Endothelial cell of umbilical vein (primary cell): ENCODE measurements at regions not wholly inside any gene's neighbourhood (a gene's known extent, or its start where the extent isn't known, plus 50 kb on each side); places are given as distances from the start of the nearest gene placed in this dataset.

Experiments
- BruUV-seq: library from RNA; stranded (reverse); fragments of 400-500 nt; replicated peaks from 2 replicates; lab custom pipeline; 2021; lab: Mats Ljungman, UMichigan
- CTCF ChIA-PET: fragments of 300-600, 350-600 bp; sonication (Branson Sonifier 250); formaldehyde crosslinking; loops from one replicate; lab custom pipeline; 2021; ENCODE audit warnings: antibody characterized with exemption, inconsistent platforms; lab: Charles Lee
- POLR2A ChIA-PET: fragments of 300-600, 350-600 bp; sonication (Branson Sonifier 250); formaldehyde crosslinking; loops from one replicate; lab custom pipeline; 2021; ENCODE audit warnings: antibody characterized with exemption, inconsistent platforms; lab: Charles Lee
- DNase-seq: peaks from one replicate; pipeline ENCODE4 v3.0.0-alpha.2; 2011; ENCODE audit warnings: low read depth, low spot score
- FAIRE-seq: peaks from 2 replicates; lab custom pipeline; 2011; peaks lifted over from hg19 to GRCh38; lab: Jason Lieb, UNC
- H2AFZ ChIP-seq: 2 replicates; pipeline ENCODE4 v1.6.0; 2012; ENCODE audit warnings: low read depth, low read length, control low read depth, inconsistent platforms
- H3K27ac ChIP-seq: 2 replicates; pipeline ENCODE4 v1.5.1; 2011; ENCODE audit warnings: low read depth, mild to moderate bottlenecking, control low read depth, low read length, moderate library complexity; ENCODE audit not compliant: insufficient read depth
- H3K27me3 ChIP-seq, 2 experiments: 2 replicates each; pipeline versions ENCODE4 v1.6.0 to v1.6.1; 2011; ENCODE audit warnings: low read length in 2 of 2, mixed read lengths in 1 of 2; ENCODE audit not compliant: control insufficient read depth in 2 of 2, insufficient read depth in 2 of 2
- H3K36me3 ChIP-seq, 2 experiments: 2 replicates in 1 of 2; 3 replicates in 1 of 2; pipeline ENCODE4 v1.5.1; 2011; ENCODE audit warnings: low read length in 2 of 2, mild to moderate bottlenecking in 1 of 2, moderate library complexity in 1 of 2; ENCODE audit not compliant: control insufficient read depth in 2 of 2, insufficient read depth in 2 of 2; ENCODE audit errors: extremely low read depth in 1 of 2
- H3K4me1 ChIP-seq: 3 replicates; pipeline ENCODE4 v1.5.1; 2011; ENCODE audit warnings: mild to moderate bottlenecking, low read length; ENCODE audit not compliant: control insufficient read depth, insufficient read depth; ENCODE audit errors: extremely low read depth
- H3K4me2 ChIP-seq: 2 replicates; pipeline ENCODE4 v1.6.1; 2011; ENCODE audit warnings: low read length, control low read depth, mixed read lengths; ENCODE audit not compliant: insufficient read depth
- H3K4me3 ChIP-seq, 3 experiments: fragments of 200-600 bp in 1 of 3; sonication (generic), shearing (Covaris generic) in 1 of 3; replicated peaks in 1 of 3; 2 replicates each; pipeline ENCODE4 v1.5.1; 2011 to 2016; ENCODE audit warnings: control low read depth in 3 of 3, low read length in 3 of 3, mild to moderate bottlenecking in 2 of 3, inconsistent platforms in 1 of 3, low read depth in 1 of 3, moderate library complexity in 1 of 3; ENCODE audit not compliant: insufficient read depth in 1 of 3
- H3K79me2 ChIP-seq: 2 replicates; pipeline ENCODE4 v1.6.0; 2012; ENCODE audit warnings: low read length, inconsistent platforms; ENCODE audit not compliant: control insufficient read depth, insufficient read depth
- H3K9ac ChIP-seq: replicated peaks from 2 replicates; pipeline ENCODE3; 2011; ENCODE audit warnings: low read length, control low read depth; ENCODE audit not compliant: insufficient read depth; ENCODE audit errors: extremely low read depth
- H3K9me1 ChIP-seq: replicated peaks from 3 replicates; pipeline ENCODE4 v1.6.0; 2011; ENCODE audit warnings: mild to moderate bottlenecking, low read length; ENCODE audit not compliant: control insufficient read depth, insufficient read depth; ENCODE audit errors: extremely low read depth
- H3K9me3 ChIP-seq: replicated peaks from 2 replicates; pipeline ENCODE4 v1.5.1; 2012; ENCODE audit warnings: low read length, inconsistent platforms; ENCODE audit not compliant: control insufficient read depth, insufficient read depth
- H4K20me1 ChIP-seq: replicated peaks from 2 replicates; pipeline ENCODE3; 2011; ENCODE audit warnings: mild to moderate bottlenecking, low read length; ENCODE audit not compliant: control insufficient read depth, insufficient read depth; ENCODE audit errors: extremely low read depth
- EZH2 ChIP-seq: IDR thresholded peaks from 2 replicates; pipeline ENCODE4 v1.6.1; 2012; ENCODE audit warnings: borderline replicate concordance, low read depth, mild to moderate bottlenecking, moderate library complexity, low read length, inconsistent platforms; ENCODE audit not compliant: severe bottlenecking
- FOS ChIP-seq: IDR thresholded peaks from 2 replicates; pipeline ENCODE4 v1.6.1; 2011; ENCODE audit warnings: mild to moderate bottlenecking, low read length, moderate library complexity, borderline replicate concordance; ENCODE audit not compliant: insufficient read depth
- GATA2 ChIP-seq: IDR thresholded peaks from 2 replicates; pipeline ENCODE4 v1.7.0; 2011; ENCODE audit warnings: low read depth, mild to moderate bottlenecking, moderate library complexity, mixed read lengths, low read length; ENCODE audit not compliant: insufficient read length, insufficient read depth
- JUN ChIP-seq: IDR thresholded peaks from 2 replicates; pipeline ENCODE4 v1.6.1; 2011; ENCODE audit warnings: borderline replicate concordance, low read depth; ENCODE audit not compliant: insufficient read length, insufficient read depth
- MAX ChIP-seq: IDR thresholded peaks from 2 replicates; pipeline ENCODE4 v1.6.1; 2011; ENCODE audit not compliant: insufficient read depth, insufficient read length
- MYC ChIP-seq: IDR thresholded peaks from one replicate; pipeline ENCODE4 v1.6.1; 2011; ENCODE audit warnings: mild to moderate bottlenecking, low read depth, low read length
- POLR2A ChIP-seq: IDR thresholded peaks from 2 replicates; pipeline ENCODE4 v1.6.1; 2012; ENCODE audit warnings: low read depth, mild to moderate bottlenecking, control low read depth, low read length
- POLR2AphosphoS5 ChIP-seq: IDR thresholded peaks from 2 replicates; pipeline ENCODE4 v1.6.1; 2012; ENCODE audit warnings: low read depth, mild to moderate bottlenecking, control low read depth, low read length, moderate library complexity; ENCODE audit not compliant: insufficient read depth
- dilution Hi-C: fragments of 300-500 bp; cut with MboI; formaldehyde crosslinking; loops from one replicate; pipeline ENCODE4 v1.15.0; 2019; ENCODE audit warnings: low sequenced_read_pairs; ENCODE audit not compliant: extremely low pct_ligation_motif_present
- intact Hi-C: fragments of 100-400 bp; cut with micrococcal nuclease; formaldehyde crosslinking; loops from one replicate; pipeline ENCODE4 v1.10.0; 2022
- TF ChIP-seq, protein P1 (sequence below), 2 donors: IDR thresholded peaks; 1 replicate in 1 of 2; 2 replicates in 1 of 2; pipeline ENCODE4 v1.5.1; 2011; ENCODE audit warnings: low read length in 2 of 2, mild to moderate bottlenecking in 2 of 2, moderate library complexity in 2 of 2, control low read depth in 1 of 2, inconsistent platforms in 1 of 2, low read depth in 1 of 2; ENCODE audit not compliant: insufficient read depth in 1 of 2; ENCODE audit errors: extremely low read depth in 1 of 2

DNA sequence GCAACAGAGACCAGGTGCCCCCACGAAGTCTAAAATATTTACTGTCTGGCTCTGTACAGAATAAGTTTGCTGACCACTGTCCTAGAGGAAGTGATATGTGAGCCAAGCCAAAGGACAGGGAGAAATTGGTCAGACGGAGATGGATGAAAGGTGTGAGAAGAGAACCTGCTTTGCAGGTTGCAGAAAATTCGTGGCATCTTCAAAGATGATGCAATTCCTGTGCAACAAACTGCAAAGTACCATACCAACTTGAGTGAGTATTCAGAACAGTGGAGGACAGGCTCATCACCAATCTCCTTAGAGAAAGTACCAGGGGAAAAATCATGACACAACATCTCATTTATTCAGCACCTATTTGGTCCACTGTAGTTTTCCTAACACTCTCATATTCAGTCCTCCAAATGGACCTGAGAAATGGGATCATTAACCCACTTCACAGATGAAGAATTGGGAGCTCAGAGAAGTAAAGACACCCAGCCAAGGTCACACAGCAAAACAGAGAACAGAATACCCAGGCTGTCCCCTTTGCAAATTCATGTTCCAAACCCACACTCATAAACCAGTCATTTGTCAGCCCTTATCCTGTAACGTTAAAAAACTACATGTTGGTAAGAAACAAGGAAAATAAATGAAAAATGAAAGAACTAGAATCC, 536.8 kb downstream of the MIAT start:
- Histone ChIP-seq H3K4me3 (no peak overlapping the region), H3K27ac (no peak overlapping the region), H3K27me3 (peaks cover 0 to under 1% of the 10 kb centered on the region in 2 experiments), H2AFZ (no peak overlapping the region), H3K4me1 (no peaks in the 10 kb centered on the region), H4K20me1 (no peaks in the 10 kb centered on the region), H3K4me2 (no peak overlapping the region), H3K9me1 (no peaks in the 10 kb centered on the region), H3K36me3 (no peaks in the 10 kb centered on the region), H3K9ac (no peak overlapping the region), H3K9me3 (no peaks in the 10 kb centered on the region), H3K79me2 (no peaks in the 10 kb centered on the region)
- BruUV-seq: no TSS peak
- dilution Hi-C loops (no loop called here), intact Hi-C loops (no loop called here)
- FAIRE-seq: no peak
- no peak for TF ChIP-seq POLR2A
- no peak for TF ChIP-seq EZH2
- TF ChIP-seq MYC: no peak
- no peak for TF ChIP-seq GATA2
- no peak for TF ChIP-seq JUN
- no peak for TF ChIP-seq MAX
- TF ChIP-seq, protein P1, sequence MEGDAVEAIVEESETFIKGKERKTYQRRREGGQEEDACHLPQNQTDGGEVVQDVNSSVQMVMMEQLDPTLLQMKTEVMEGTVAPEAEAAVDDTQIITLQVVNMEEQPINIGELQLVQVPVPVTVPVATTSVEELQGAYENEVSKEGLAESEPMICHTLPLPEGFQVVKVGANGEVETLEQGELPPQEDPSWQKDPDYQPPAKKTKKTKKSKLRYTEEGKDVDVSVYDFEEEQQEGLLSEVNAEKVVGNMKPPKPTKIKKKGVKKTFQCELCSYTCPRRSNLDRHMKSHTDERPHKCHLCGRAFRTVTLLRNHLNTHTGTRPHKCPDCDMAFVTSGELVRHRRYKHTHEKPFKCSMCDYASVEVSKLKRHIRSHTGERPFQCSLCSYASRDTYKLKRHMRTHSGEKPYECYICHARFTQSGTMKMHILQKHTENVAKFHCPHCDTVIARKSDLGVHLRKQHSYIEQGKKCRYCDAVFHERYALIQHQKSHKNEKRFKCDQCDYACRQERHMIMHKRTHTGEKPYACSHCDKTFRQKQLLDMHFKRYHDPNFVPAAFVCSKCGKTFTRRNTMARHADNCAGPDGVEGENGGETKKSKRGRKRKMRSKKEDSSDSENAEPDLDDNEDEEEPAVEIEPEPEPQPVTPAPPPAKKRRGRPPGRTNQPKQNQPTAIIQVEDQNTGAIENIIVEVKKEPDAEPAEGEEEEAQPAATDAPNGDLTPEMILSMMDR (IDR thresholded peaks at IDR 0.05; ENCODE audit: extremely low read depth in 1 of 2, insufficient read depth in 1 of 2, low read depth in 1 of 2, low read length in 2 of 2): no peak
- no peak for TF ChIP-seq FOS
- TF ChIP-seq POLR2AphosphoS5: no peak
- no peak for DNase-seq
- POLR2A ChIA-PET: no interaction called here
- CTCF ChIA-PET: interaction anchor here (1.3 to 2.1 kb wide), 2 partner anchors 18 to 42 kb away, joined by 3 to 4 read pairs; no protein-coding TSS in a partner anchor
